GF-D8 (cell line): ENCODE measurements at regions not wholly inside any gene's neighbourhood (a gene's known extent, or its start where the extent isn't known, plus 50 kb on each side); places are given as distances from the start of the nearest gene placed in this dataset.
"Not testable (repeated sequence)": the region's sequence is repeated elsewhere in the genome, so short reads cannot be mapped to it uniquely, and the experiment has no call there.

ENCODE experiments used
- DNase-seq: peaks from one replicate; lab custom pipeline; 2025; lab: John Stamatoyannopoulos, UW

DNA sequence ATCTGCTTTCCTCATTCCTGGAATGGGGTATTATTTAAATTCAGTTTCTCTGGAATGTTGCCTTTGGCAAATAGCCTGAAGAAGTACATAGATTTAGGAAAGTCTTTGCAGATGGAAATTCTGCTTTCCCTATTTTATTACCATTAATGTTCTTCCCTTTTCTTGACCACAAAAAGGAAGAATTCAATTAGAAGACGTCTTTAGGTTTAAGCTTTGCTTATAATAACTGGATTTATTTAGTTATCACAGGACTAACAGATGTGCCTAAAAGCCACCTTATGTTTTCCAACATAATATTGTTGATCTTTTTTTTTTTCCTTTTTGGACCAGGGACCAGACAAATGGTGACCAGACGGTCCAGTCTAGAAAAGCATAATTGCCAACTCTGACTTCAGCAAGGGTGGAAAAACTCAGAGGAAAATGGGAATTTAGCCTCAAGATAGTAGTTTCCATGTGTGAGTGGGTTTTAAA, 210.1 kb upstream of the SPRY2 start:
- no peak for DNase-seq

- DNase-seq: no peak
These were observed 208.0 kb upstream of the SPRY2 start for GRCh38 chr13:80548915-80549314.

DNA sequence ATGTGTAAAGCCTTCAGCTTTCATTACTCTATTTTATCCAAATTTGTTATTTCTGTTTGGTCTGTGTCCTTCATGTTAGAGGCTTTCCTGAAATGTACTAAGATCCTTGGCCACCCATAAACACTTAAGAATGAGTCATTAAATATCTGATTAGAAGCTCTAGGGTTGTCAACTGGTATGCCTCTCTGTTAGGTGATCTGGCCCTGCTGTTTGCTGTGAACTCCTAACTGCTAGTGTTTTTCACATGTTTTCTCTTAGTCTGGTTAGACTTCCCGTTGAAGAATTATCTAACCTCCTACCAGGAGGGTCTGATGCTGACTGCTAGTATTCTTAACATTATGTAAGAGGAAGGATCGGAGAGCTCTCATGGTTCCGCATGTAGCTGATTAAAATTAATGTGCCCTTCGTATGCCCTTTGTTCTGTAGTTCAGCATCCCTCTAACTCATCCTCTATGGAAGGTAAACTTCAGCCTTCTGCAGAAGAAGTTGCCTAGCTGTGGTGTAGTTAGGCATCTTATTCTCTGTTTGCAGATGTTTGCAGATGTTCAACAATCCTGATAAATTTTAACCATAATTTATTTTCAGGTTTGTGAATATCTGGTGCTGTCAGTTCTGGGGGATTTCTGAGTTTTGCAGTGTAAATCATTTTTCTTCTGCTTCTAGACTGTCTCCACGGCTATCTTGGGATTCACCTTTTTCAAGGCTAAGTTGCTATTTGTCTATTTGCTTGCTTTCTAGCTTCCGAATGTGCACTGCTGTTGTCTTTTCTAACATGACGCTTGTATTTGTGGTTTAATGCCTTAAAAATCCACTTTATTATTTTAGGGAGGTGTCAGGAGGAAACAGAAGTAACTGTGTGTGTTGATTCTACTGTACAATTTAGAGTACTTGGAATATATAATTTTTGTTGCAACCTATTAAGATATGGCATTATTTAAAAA, 207.2 kb upstream of the SPRY2 start:
- no peak for DNase-seq

DNA sequence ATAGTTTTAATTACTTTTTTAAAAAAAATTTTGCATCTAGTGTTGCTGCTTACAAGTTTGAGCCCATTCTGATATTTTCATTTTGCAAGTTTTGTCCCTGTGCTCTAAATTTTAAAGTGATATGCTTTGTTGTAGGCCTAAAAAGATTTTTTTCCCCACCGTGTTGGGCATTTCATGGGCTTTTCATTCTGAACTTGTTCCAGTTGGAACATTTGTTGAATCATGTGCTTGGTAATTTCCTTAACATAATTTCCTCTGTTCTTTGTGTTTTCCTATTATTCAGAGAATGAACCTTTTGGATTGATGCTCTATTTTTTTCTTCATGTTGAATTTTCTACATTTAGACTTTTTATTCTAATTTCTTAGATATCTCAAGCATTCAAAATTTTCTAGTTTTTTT, 206.4 kb upstream of the SPRY2 start:
- no peak for DNase-seq

- no peak for DNase-seq
These were observed 192.2 kb upstream of the SPRY2 start for GRCh38 chr13:80533175-80533574.

- no peak for DNase-seq
These were observed 190.0 kb upstream of the SPRY2 start for GRCh38 chr13:80530902-80531301.

GRCh38 chr13:80530191-80530590, 189.3 kb upstream of the SPRY2 start:
- no peak for DNase-seq

- no peak for DNase-seq
These were observed 188.8 kb upstream of the SPRY2 start for GRCh38 chr13:80529734-80530133.

- DNase-seq: no peak
These were observed 187.8 kb upstream of the SPRY2 start for GRCh38 chr13:80528733-80529132.

DNA sequence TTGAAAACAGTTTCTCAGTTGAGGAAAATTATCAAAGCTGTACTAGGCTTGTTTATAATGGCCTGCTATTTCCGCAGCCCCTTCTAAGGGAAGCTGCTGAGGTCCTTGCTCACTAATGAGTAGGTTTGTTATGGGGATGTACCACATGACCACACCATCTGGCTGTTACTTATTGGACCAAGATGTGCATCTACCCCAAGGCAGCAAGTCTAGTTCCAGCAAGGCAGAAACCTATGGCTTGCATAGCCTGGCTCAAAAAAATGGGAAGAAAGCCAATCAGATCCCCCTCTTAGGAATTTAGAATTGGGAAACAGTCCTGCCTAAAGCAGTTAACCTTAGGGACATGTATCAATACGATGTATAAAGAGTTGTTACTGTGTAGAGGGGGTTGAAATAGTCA, 186.5 kb upstream of the SPRY2 start:
- DNase-seq: no peak

DNA sequence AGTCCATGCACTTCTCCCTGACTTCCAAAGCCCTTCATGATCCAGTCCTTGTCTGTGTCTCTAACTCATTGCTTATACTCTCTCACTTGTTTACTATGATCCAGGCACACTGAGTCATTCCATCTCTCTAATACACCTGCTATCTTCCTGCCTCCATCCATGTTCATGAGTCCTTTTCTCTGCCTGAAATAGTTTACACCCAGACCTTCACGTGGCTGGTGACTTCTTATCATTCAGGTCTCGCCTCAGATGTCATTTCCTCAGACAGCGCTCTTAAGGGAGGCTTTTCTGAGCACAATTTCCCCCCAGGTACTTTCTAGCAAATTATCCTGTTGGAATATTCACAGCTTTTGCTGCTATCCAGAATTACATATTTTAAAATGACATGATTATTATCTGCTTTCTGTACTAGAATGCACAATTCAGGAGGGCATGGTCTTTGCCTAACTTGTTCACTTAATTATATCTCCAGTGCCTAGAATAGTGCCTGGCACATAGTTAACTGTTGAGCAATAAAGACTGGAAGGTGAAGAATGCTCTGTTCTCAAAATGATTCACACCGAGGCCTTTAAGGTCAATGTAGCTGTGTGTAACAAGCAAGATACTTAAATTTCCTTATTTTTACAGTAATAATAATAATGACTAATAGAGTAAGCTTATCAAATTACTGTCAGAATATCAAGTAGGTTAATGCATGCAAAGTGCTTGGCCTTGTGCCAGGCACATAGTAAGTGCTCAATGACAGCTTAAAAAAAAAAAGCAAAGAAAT, 183.7 kb upstream of the SPRY2 start:
- no peak for DNase-seq

DNA sequence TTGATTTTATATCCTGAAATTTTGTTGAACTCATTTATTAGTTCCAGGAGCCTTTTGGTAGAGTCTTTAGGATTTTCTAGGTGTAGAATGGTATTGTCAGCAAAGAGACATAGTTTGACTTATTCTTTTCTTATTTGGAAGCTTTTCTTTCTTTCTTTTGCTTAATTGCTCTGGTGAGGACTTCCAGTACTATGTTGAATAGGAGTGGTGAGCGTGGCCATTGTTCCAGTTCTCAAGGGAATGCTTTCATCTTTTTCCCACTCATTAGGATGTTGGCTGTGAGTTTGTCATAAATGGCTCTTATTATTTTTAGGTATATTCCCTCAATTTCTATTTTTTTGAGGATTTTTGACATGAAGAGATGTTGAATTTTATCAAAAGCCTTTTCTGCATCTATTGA, 182.2 kb upstream of the SPRY2 start:
- no peak for DNase-seq

DNA sequence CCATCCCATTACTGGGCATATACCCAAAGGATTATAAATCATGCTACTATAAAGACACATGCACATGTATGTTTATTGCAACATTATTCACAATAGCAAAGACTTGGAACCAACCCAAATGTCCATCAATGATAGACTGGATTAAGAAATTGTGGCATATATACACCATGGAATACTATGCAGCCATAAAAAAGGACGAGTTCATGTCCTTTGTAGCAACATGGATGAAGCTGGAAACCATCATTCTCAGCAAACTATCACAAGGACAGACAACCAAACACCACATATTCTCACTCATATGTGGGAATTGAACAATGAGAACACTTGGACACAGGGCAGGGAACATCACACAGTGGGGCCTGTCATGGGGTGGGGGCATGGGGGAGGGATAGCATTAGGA, 181.5 kb upstream of the SPRY2 start:
- DNase-seq: not testable (repeated sequence)

GRCh38 chr13:80516818-80517348, 176.0 kb upstream of the SPRY2 start:
- DNase-seq: no peak

DNA sequence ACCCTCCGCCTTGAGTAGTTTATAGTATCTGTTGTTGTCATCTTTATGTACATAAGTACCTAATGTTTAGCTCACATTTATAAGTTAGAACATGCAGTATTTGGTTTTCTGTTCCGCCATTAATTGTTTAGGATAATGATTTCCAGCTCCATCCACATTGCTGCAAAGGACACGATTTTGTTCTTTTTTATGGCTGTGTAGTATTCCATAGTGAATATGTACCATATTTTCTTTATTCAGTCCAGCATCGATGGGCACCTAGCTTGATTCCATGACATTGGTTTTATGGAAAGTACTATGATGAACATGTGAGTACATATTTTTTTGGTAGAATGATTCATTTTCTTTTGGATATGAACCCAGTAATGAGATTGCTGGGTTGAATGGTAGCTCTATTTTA, 174.4 kb upstream of the SPRY2 start:
- no peak for DNase-seq

DNA sequence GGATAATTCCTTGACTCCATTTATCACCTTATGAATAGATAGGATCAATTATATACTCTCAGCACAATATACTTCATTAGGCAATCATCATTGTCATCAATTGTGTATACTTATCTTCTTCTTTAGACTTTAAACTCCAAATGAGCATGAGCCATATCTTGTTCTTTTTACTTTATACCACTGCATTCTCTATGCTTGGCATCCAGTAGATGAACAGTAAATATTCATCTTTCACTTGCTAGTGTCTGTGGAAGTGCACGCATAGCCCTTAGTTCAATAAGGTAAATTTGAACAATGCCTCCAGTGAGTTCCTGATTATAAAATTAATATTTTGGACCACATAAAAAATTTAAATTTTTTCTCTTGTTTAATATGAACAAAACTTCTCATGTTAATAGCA, 172.3 kb upstream of the SPRY2 start:
- DNase-seq: no peak

- DNase-seq: no peak
These were observed 169.8 kb upstream of the SPRY2 start for GRCh38 chr13:80510686-80511085.

GRCh38 chr13:80509264-80509663, 168.3 kb upstream of the SPRY2 start:
- no peak for DNase-seq

GRCh38 chr13:80508031-80508430, 167.1 kb upstream of the SPRY2 start:
- no peak for DNase-seq

DNA sequence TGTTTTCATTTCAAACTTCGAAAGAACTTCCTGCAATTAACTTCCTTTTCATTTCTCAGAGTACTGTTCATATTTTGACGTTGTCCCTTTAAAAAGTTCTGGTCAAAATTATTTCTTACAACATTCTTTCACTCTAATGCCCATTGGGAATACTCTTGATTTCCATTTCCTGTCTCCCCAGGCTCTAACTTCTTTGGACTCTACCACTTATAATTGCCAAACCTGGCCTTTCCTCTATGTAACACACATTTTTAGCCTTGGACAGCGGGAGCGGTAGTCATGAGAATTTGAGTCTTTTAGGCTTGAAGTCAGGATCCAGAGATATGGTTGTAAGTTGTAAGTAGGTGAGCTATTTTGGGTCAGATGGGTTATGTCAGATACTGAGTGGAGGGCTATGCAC, 163.5 kb upstream of the SPRY2 start:
- no peak for DNase-seq

DNA sequence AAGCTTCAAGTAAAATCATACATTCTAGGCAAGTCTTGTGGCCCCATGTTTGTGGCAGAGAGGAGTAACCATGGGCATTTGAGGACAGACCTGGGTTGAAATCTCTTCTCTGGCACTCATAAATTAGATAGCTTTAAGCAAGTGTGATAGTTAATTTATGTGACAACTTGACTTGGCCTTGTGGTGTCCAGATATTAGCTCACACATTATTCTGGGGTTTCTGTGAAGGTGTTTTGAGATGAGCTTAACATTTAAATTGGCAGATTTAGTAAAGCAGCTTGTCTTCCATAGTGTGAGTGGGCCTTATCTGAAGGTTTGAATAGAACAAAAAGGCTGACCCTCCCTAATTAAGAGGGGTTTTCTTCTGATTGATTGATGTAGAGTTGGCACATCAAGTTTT, 161.4 kb upstream of the SPRY2 start:
- no peak for DNase-seq

GRCh38 chr13:80501556-80501955, 160.6 kb upstream of the SPRY2 start:
- no peak for DNase-seq
